ENCODE measurements at regions not wholly inside any gene's neighbourhood (a gene's known extent, or its start where the extent isn't known, plus 50 kb on each side); places are given as distances from the start of the nearest gene placed in this dataset.
"Not testable (repeated sequence)": the region's sequence is repeated elsewhere in the genome, so short reads cannot be mapped to it uniquely, and the experiment has no call there.

- no peak for TF ChIP-seq HNF1B (CRISPR knock-in tag; IDR thresholded peaks at IDR 0.05)
- no peak for TF ChIP-seq ZNF512 (CRISPR knock-in tag; IDR thresholded peaks at IDR 0.05)
- TF ChIP-seq ZNF556 (CRISPR knock-in tag; IDR thresholded peaks at IDR 0.05; ENCODE audit: borderline replicate concordance) = no peak
- no peak for TF ChIP-seq JARID2 (CRISPR knock-in tag; IDR thresholded peaks at IDR 0.05; ENCODE audit: insufficient replicate concordance)
- TF ChIP-seq THRA (CRISPR knock-in tag; IDR thresholded peaks at IDR 0.05; ENCODE audit: borderline replicate concordance) = no peak
- no peak for TF ChIP-seq KLF11 (CRISPR knock-in tag; IDR thresholded peaks at IDR 0.05)
- TF ChIP-seq NONO (IDR thresholded peaks at IDR 0.05) = no peak
- TF ChIP-seq NONO (CRISPR knock-in tag; conservative IDR thresholded peaks at IDR 0.05) = no peak
- TF ChIP-seq SRSF1 (optimal IDR thresholded peaks at IDR 0.05; ENCODE audit: low read depth, low read length) = no peak
- TF ChIP-seq MAFF (IDR thresholded peaks at IDR 0.05; ENCODE audit: low read depth, low read length) = no peak
- TF ChIP-seq ELF3 (CRISPR knock-in tag; IDR thresholded peaks at IDR 0.05) = no peak
- no peak for TF ChIP-seq SOX13 (IDR thresholded peaks at IDR 0.05)
- no peak for TF ChIP-seq SOX13 (CRISPR knock-in tag; conservative IDR thresholded peaks at IDR 0.05 in 1 of 2, IDR thresholded peaks at IDR 0.05 in 1 of 2)
Measured at GRCh38 chr15:91369823-91370222, 269.8 kb downstream of the SV2B start (continued).

- BruUV-seq (replicated peaks); H3K9ac ChIP-seq (ENCODE audit: insufficient read depth, low read depth, low read length); POLR2A ChIA-PET; intact Hi-C loops (cut with micrococcal nuclease; ENCODE audit: unreplicated experiment); CTCF ChIA-PET (ENCODE audit: low intra/inter-chr PET ratio, low total read pairs); H3K4me1 ChIP-seq (ENCODE audit: insufficient read depth, low read length); in situ Hi-C loops (cut with HindIII; ENCODE audit: extremely low pct_ligation_motif_present, low pct_unique_long_range_greater_than_20kb); H3K27me3 ChIP-seq (ENCODE audit: control insufficient read depth in 1 of 2, insufficient read depth in 2 of 2, low read length in 2 of 2); H3K9me3 ChIP-seq (ENCODE audit: low read length); H2AFZ ChIP-seq (ENCODE audit: low read length); FAIRE-seq; H4K20me1 ChIP-seq (ENCODE audit: insufficient read depth, low read length); H3K27ac ChIP-seq (ENCODE audit: extremely low read length, insufficient read depth, low read length); ATAC-seq; H3K4me2 ChIP-seq (ENCODE audit: low read depth, low read length); H3K79me2 ChIP-seq (ENCODE audit: insufficient read depth, low read length); H3K36me3 ChIP-seq (replicated peaks in 1 of 2; ENCODE audit: control insufficient read depth in 1 of 2, insufficient read depth in 2 of 2, low read length in 2 of 2); H3K4me3 ChIP-seq (replicated peaks in 1 of 3; ENCODE audit: insufficient read depth in 1 of 3, low read depth in 2 of 3, low read length in 3 of 3); DNase-seq (ENCODE audit: low spot score): not testable (repeated sequence)
- 5% methylated on average over 3 of the region's 3 CpGs for WGBS (ENCODE audit: low lambda C conversion rate)
Measured at GRCh38 chr15:91371345-91371744, 271.3 kb downstream of the SV2B start.

Data from HepG2 (cell line).